ENCODE measurements at regions not wholly inside any gene's neighbourhood (a gene's known extent, or its start where the extent isn't known, plus 50 kb on each side); places are given as distances from the start of the nearest gene placed in this dataset.

GRCh38 chr10:4088354-4089066 lies 303.5 kb upstream of the KLF6 start:
- H3K4me3 ChIP-seq (ENCODE audit: low read depth, low read length), result no peak overlapping the region
- no peak for TF ChIP-seq CTCF (IDR thresholded peaks at IDR 0.05; ENCODE audit: low read depth, low read length)

- no peak overlapping the region for H3K4me3 ChIP-seq (ENCODE audit: low read depth, low read length)
- TF ChIP-seq CTCF (IDR thresholded peaks at IDR 0.05; ENCODE audit: low read depth, low read length), result no peak
Measured at GRCh38 chr10:4086131-4086898, 301.3 kb upstream of the KLF6 start.

GRCh38 chr10:4083509-4084003 lies 298.5 kb upstream of the KLF6 start:
- H3K4me3 ChIP-seq (ENCODE audit: low read depth, low read length), result no peak overlapping the region
- TF ChIP-seq CTCF (IDR thresholded peaks at IDR 0.05; ENCODE audit: low read depth, low read length), result no peak

DNA sequence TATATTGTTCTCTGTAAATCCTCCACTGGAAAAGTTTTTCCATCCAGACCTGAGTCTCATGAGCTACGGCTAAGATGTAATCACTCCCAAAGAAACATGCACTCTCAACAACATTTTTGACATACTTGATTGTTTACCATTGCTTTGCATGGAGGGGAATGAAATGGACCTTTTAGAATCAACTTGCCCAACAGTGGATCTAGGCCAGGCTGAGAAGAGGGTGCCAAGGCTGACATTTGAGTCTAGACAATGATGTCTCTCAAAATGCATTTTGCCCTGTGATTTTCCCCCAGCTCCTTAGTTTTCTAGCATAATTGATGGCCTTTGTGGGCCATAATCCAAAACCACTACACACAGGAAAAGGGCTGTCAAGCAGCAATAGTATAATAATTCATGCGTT lies 297.9 kb upstream of the KLF6 start:
- no peak for TF ChIP-seq CTCF (IDR thresholded peaks at IDR 0.05; ENCODE audit: low read depth, low read length)
- H3K4me3 ChIP-seq (ENCODE audit: low read depth, low read length), result no peak overlapping the region

GRCh38 chr10:4081685-4082111 lies 296.7 kb upstream of the KLF6 start:
- no peak overlapping the region for H3K4me3 ChIP-seq (ENCODE audit: low read depth, low read length)
- no peak for TF ChIP-seq CTCF (IDR thresholded peaks at IDR 0.05; ENCODE audit: low read depth, low read length)

- no peak overlapping the region for H3K4me3 ChIP-seq (ENCODE audit: low read depth, low read length)
- no peak for TF ChIP-seq CTCF (IDR thresholded peaks at IDR 0.05; ENCODE audit: low read depth, low read length)
Measured at GRCh38 chr10:4080225-4080805, 295.3 kb upstream of the KLF6 start.

DNA sequence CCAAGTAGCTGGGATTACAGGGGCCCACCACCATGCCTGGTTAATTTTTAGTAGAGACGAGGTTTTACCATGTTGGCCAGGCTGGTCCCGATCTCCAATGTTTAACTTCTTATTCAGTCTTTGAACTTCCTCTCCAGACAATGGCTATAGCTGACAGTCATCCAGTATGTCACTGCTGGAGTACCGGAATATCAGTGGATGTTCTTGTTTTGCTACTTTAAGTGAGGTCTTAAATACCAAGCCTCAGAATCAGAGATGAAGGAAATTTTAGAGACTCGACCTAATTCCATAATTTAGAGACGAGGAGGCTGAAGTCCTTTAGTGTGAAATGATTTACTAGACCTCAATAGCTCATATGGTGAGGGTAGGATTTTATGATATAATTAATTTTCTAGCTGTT lies 294.8 kb upstream of the KLF6 start:
- H3K4me3 ChIP-seq (ENCODE audit: low read depth, low read length), result no peak overlapping the region
- no peak for TF ChIP-seq CTCF (IDR thresholded peaks at IDR 0.05; ENCODE audit: low read depth, low read length)
